B cell (primary cell): ENCODE measurements at regions not wholly inside any gene's neighbourhood (a gene's known extent, or its start where the extent isn't known, plus 50 kb on each side); places are given as distances from the start of the nearest gene placed in this dataset.
"Not testable (repeated sequence)": the region's sequence is repeated elsewhere in the genome, so short reads cannot be mapped to it uniquely, and the experiment has no call there.

Source experiments
- CTCF ChIP-seq: fragments of 200-600 bp; IDR thresholded peaks from one replicate; pipeline ENCODE4 v1.8.0; 2022; ENCODE audit warnings: antibody characterized with exemption, mild to moderate bottlenecking
- EZH2 ChIP-seq: IDR thresholded peaks from 2 replicates; pipeline ENCODE4 v1.6.1; 2012; ENCODE audit warnings: borderline replicate concordance, low read depth, mild to moderate bottlenecking, moderate library complexity, low read length; ENCODE audit not compliant: insufficient read depth, poor library complexity, severe bottlenecking

GRCh38 chr3:145459681-145460080 is 701.3 kb downstream of the PLOD2 start:
- not testable (repeated sequence) for TF ChIP-seq CTCF, EZH2
